OCI-LY1 (cell line): ENCODE measurements at regions not wholly inside any gene's neighbourhood (a gene's known extent, or its start where the extent isn't known, plus 50 kb on each side); places are given as distances from the start of the nearest gene placed in this dataset.

Experiments
- H2AFZ ChIP-seq: fragments of 200-600 bp; sonication (generic), shearing (Covaris generic); 2 replicates; pipeline ENCODE4 v1.6.0; 2014; ENCODE audit warnings: antibody characterized with exemption, mild to moderate bottlenecking, low read length
- H3F3A ChIP-seq: fragments of 200-600 bp; sonication (generic), shearing (Covaris generic); 2 replicates; pipeline ENCODE4 v1.6.0; 2014; ENCODE audit warnings: mild to moderate bottlenecking, antibody characterized with exemption, low read length, moderate library complexity; ENCODE audit not compliant: insufficient read depth
- H3K27ac ChIP-seq: fragments of 200-600 bp; sonication (generic); 2 replicates; pipeline ENCODE4 v1.5.1; 2014; ENCODE audit warnings: low read length, mixed run types, mild to moderate bottlenecking, low read depth; ENCODE audit not compliant: poor library complexity, severe bottlenecking
- H3K27me3 ChIP-seq: fragments of 200-600 bp; sonication (generic); 2 replicates; pipeline ENCODE4 v1.6.0; 2014; ENCODE audit warnings: antibody characterized with exemption, mild to moderate bottlenecking, low read length, moderate library complexity; ENCODE audit not compliant: insufficient read depth
- H3K36me3 ChIP-seq: fragments of 200-600 bp; sonication (generic); 2 replicates; pipeline ENCODE4 v1.6.1; 2014; ENCODE audit warnings: mild to moderate bottlenecking, antibody characterized with exemption, low read length, moderate library complexity, mixed read lengths; ENCODE audit not compliant: insufficient read depth
- H3K4me1 ChIP-seq: fragments of 200-600 bp; sonication (generic); 2 replicates; pipeline ENCODE4 v1.5.1; 2014; ENCODE audit warnings: mild to moderate bottlenecking, low read length, moderate library complexity; ENCODE audit not compliant: insufficient read depth, severe bottlenecking
- H3K4me2 ChIP-seq: fragments of 200-600 bp; sonication (generic), shearing (Covaris generic); 2 replicates; pipeline ENCODE4 v1.6.1; 2014; ENCODE audit warnings: low read length
- H3K4me3 ChIP-seq: fragments of 200-600 bp; sonication (generic); 2 replicates; pipeline ENCODE4 v1.5.1; 2014; ENCODE audit warnings: low read length, low read depth, mild to moderate bottlenecking, mixed read lengths; ENCODE audit not compliant: poor library complexity, severe bottlenecking
- H3K79me2 ChIP-seq: fragments of 200-600 bp; shearing (Covaris generic); 2 replicates; pipeline ENCODE4 v1.6.1; 2016; ENCODE audit warnings: mixed run types, low read length, mixed read lengths; ENCODE audit not compliant: insufficient read depth
- H3K9ac ChIP-seq: fragments of 200-600 bp; sonication (generic), shearing (Covaris generic); 2 replicates; pipeline ENCODE4 v1.6.1; 2014; ENCODE audit warnings: mild to moderate bottlenecking, low read length, mixed read lengths
- H3K9me2 ChIP-seq: fragments of 200-600 bp; sonication (generic), shearing (Covaris generic); 2 replicates; pipeline ENCODE4 v1.6.1; 2014; ENCODE audit warnings: low read depth, mild to moderate bottlenecking, low read length, mixed read lengths
- H3K9me3 ChIP-seq: fragments of 200-600 bp; shearing (Covaris generic); 2 replicates; pipeline ENCODE4 v1.6.1; 2014; ENCODE audit warnings: low read length, mixed read lengths
- H4K20me1 ChIP-seq: fragments of 200-600 bp; sonication (generic), shearing (Covaris generic); 2 replicates; pipeline ENCODE4 v1.6.0; 2016; ENCODE audit warnings: mild to moderate bottlenecking, low read length; ENCODE audit not compliant: insufficient read depth
- EZH2 ChIP-seq: fragments of 200-600 bp; sonication (generic), shearing (Covaris generic); IDR thresholded peaks from 2 replicates; pipeline ENCODE4 v1.8.0; 2017; ENCODE audit warnings: borderline replicate concordance, mixed run types, mild to moderate bottlenecking, antibody characterized with exemption, low read length, moderate library complexity, mixed read lengths
- TF ChIP-seq, protein P1 (sequence below): fragments of 200-600 bp; sonication (generic), shearing (Covaris generic); IDR thresholded peaks from 2 replicates; pipeline ENCODE4 v1.5.1; 2017; ENCODE audit warnings: mild to moderate bottlenecking, antibody characterized with exemption, low read length, moderate library complexity, mixed read lengths

DNA sequence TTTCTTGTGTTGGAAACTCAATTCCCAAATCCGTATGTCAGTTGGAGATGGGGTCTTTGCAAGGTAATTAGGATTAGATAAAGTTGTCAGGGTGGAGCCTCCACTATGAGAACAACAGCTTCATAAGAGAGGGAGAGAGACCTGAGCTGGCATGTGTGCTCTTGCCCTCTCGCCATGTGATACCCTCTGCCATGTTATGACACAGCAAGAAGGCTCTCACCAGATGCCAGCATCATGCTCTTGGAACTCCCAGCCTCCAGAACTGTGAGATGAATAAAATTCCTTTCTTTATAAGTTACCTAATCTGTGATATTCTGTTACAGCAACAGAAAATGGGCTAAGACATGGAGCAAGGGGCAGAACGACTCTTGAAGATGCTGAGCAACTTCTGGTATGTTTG, 201.9 kb upstream of the BOD1L1 start:
- Histone ChIP-seq H3K9me3 (no peaks in the 10 kb centered on the region), H3K27ac (no peak overlapping the region), H3K4me2 (no peak overlapping the region), H3K9me2 (no peaks in the 10 kb centered on the region), H3F3A (no peaks in the 10 kb centered on the region), H3K9ac (no peak overlapping the region), H3K36me3 (no peaks in the 10 kb centered on the region), H3K79me2 (no peaks in the 10 kb centered on the region), H4K20me1 (no peaks in the 10 kb centered on the region), H3K27me3 (no peaks in the 10 kb centered on the region), H3K4me3 (no peak overlapping the region), H2AFZ (no peak overlapping the region), H3K4me1 (no peaks in the 10 kb centered on the region)
- TF ChIP-seq, protein P1, sequence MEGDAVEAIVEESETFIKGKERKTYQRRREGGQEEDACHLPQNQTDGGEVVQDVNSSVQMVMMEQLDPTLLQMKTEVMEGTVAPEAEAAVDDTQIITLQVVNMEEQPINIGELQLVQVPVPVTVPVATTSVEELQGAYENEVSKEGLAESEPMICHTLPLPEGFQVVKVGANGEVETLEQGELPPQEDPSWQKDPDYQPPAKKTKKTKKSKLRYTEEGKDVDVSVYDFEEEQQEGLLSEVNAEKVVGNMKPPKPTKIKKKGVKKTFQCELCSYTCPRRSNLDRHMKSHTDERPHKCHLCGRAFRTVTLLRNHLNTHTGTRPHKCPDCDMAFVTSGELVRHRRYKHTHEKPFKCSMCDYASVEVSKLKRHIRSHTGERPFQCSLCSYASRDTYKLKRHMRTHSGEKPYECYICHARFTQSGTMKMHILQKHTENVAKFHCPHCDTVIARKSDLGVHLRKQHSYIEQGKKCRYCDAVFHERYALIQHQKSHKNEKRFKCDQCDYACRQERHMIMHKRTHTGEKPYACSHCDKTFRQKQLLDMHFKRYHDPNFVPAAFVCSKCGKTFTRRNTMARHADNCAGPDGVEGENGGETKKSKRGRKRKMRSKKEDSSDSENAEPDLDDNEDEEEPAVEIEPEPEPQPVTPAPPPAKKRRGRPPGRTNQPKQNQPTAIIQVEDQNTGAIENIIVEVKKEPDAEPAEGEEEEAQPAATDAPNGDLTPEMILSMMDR: no peak

DNA sequence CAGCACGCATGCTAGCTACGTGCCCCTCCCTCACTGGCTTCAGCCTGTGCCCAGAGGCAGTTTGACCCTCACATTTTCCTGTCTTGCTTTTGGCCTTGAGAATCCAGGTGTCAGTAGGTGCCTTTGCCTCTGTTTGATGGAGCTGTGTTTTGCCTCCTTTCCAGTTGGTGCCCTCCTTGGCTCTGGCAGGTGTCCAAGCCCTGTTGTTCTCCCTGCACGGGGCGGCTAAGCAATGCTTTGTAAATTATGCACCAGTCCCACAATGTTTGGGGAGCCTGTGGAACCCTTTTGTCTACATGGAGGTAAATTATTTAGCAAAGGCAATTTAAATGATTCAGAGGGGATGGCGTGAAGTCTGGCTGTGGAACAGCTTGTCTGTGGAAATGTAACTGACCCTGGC, 202.9 kb upstream of the BOD1L1 start:
- H3K4me2 ChIP-seq: no peak overlapping the region
- no peak overlapping the region for H3K4me3 ChIP-seq
- no peaks in the 10 kb centered on the region for H4K20me1 ChIP-seq
- H3K36me3 ChIP-seq: no peaks in the 10 kb centered on the region
- no peaks in the 10 kb centered on the region for H3K9me2 ChIP-seq
- H3K27ac ChIP-seq: no peak overlapping the region
- TF ChIP-seq EZH2: no peak
- TF ChIP-seq, protein P1: no peak
- H2AFZ ChIP-seq: no peak overlapping the region
- no peak overlapping the region for H3K9ac ChIP-seq
- H3K4me1 ChIP-seq: no peaks in the 10 kb centered on the region
- no peaks in the 10 kb centered on the region for H3K27me3 ChIP-seq
- no peaks in the 10 kb centered on the region for H3F3A ChIP-seq
- H3K9me3 ChIP-seq: no peaks in the 10 kb centered on the region
- no peaks in the 10 kb centered on the region for H3K79me2 ChIP-seq

DNA sequence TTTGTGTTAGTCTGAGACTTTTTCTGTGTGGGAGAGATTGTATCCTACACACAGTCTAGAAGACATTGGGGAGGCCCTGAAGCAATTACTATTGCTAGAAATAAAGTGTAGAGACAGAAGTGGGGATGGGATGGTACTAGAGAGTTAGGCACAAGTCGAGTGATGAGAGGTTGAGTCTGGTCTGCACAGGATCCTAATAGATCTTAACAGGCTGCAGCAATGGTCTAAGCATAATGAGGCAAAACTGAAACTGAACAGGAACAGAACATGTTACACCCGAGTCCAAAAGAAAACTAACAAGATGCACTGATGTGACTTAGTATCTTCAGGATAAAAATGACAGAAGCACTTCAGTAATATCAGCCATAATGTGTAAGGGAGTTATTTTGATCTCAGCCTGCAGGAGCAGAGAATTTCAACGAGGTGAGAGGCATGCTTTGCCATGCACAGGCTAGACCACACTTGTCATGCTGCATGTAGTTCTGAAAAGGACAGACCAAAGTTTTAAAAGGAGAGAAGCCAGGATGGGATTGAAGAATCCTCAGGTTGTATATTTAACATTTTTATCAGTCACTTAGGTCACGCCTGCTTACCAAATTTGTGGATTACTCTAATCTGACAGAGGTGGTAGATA, 205.8 kb upstream of the BOD1L1 start:
- Histone ChIP-seq H3K9ac (no peak overlapping the region), H3K79me2 (no peaks in the 10 kb centered on the region), H2AFZ (no peak overlapping the region), H3K27ac (no peak overlapping the region), H4K20me1 (no peaks in the 10 kb centered on the region), H3K9me3 (no peaks in the 10 kb centered on the region), H3K27me3 (no peaks in the 10 kb centered on the region), H3K4me1 (no peaks in the 10 kb centered on the region), H3K9me2 (no peaks in the 10 kb centered on the region), H3K36me3 (no peaks in the 10 kb centered on the region), H3K4me2 (no peak overlapping the region), H3K4me3 (no peak overlapping the region), H3F3A (no peaks in the 10 kb centered on the region)
- TF ChIP-seq EZH2: no peak
- TF ChIP-seq, protein P1: no peak
